22Rv1 (cell line): ENCODE measurements at regions not wholly inside any gene's neighbourhood (a gene's known extent, or its start where the extent isn't known, plus 50 kb on each side); places are given as distances from the start of the nearest gene placed in this dataset.

Source experiments
- H3K27ac ChIP-seq: fragments of 450-650 bp; 2 replicates; pipeline ENCODE4 v1.5.1; 2017
- ZFX ChIP-seq: fragments of 450-650 bp; IDR thresholded peaks from 2 replicates; pipeline ENCODE4 v1.6.1; 2017; ENCODE audit warnings: antibody characterized with exemption, borderline replicate concordance
- TF ChIP-seq, protein P1 (sequence below): fragments of 450-650 bp; IDR thresholded peaks from 2 replicates; pipeline ENCODE4 v1.5.1; 2017; ENCODE audit warnings: mild to moderate bottlenecking

DNA sequence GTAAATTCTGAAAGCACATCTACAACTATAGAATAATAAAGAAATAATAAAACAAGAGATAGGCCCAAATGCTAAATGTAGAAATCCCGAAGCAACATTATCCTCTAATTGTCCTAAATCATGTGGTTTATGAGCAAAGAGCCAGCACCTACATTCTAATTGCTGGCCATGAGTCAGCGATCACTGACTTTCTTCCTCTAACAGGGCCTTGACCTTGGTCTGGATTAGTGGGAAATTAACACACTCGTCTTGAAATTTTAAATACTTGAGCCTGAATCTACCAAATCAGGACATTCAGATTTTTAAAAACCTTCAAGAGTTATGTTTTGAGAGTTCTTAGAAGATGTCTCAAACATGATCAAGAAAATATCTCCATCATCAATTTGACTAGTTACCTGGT lies 727.6 kb downstream of the METTL15 start:
- TF ChIP-seq, protein P1, sequence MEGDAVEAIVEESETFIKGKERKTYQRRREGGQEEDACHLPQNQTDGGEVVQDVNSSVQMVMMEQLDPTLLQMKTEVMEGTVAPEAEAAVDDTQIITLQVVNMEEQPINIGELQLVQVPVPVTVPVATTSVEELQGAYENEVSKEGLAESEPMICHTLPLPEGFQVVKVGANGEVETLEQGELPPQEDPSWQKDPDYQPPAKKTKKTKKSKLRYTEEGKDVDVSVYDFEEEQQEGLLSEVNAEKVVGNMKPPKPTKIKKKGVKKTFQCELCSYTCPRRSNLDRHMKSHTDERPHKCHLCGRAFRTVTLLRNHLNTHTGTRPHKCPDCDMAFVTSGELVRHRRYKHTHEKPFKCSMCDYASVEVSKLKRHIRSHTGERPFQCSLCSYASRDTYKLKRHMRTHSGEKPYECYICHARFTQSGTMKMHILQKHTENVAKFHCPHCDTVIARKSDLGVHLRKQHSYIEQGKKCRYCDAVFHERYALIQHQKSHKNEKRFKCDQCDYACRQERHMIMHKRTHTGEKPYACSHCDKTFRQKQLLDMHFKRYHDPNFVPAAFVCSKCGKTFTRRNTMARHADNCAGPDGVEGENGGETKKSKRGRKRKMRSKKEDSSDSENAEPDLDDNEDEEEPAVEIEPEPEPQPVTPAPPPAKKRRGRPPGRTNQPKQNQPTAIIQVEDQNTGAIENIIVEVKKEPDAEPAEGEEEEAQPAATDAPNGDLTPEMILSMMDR = no peak
- no peak for TF ChIP-seq ZFX
- no peak overlapping the region for H3K27ac ChIP-seq

DNA sequence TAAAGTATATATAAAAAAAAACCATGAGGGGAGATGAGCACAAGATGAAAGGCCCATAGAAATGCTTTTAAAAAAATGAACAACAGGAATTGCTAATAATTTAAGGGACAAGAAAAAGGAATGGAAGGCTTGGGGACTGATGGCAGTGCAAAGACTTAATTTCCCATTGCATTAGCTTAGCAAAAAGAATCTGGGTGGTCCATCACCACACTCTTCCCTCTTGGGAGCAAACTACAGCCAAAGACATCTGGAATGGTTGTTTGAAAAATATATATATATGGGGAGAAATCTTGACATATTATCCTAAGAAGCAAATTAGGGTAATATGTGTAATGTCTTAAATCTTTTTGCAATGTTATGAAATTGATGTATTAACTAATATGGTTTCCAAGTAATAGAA lies 727.1 kb downstream of the METTL15 start:
- TF ChIP-seq, protein P1 = no peak
- no peak for TF ChIP-seq ZFX
- no peak overlapping the region for H3K27ac ChIP-seq

DNA sequence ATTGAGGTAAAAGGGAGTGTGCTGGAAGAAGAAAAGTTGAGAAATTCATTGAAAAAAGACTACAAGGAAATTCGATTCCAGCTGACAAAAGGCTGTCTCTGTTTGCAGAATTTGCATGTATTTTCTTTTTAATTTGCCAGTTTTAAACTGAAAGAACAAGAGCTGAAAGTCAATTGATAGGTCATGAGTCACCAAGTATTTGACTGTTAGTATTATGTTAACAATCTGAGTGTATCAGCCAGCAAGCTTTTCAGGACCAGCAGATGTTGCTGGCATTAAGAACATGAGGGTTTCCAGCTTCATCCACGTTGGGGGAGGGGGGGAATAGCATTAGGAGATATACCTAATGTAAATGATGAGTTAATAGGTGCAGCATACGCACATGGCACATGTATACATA lies 726.7 kb downstream of the METTL15 start:
- TF ChIP-seq ZFX = no peak
- TF ChIP-seq, protein P1 = no peak
- no peak overlapping the region for H3K27ac ChIP-seq

DNA sequence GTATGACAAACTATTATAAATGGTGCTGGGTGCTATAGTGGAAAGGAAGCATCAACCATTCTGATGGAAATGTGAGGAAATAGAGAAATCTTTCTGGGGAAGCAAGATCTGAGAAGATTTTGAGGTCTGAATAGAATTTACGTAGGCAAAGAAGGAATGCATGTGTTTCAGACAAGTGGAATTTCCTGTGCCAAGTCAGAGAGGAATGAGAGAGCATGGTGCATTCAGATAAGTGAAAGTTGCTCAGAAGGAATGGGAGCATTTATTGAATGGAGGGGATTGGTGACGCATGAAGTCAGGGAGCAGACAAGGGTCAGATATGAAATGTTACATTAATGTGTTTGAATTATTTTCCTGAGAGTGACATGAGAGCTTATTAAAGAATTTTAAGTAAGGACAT lies 725.5 kb downstream of the METTL15 start:
- no peak overlapping the region for H3K27ac ChIP-seq
- TF ChIP-seq ZFX = no peak
- TF ChIP-seq, protein P1 = no peak

DNA sequence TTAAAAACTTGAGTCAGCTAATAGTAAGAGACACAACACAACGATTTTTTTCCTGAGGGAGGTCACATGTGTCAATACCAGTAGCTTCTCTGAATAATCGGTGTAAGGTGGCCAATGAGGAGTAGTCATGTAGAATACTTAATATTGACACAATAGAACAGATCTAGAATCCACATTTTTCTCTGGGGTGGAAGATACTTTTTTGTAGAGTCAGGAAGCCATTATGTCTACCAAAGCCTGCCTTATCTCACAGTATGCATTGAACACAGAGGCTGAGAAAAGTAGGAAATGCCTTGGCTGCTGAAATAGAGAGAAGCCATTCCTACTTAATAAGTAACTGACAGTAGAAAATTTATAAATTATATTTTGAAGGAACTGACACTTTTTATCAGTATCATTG lies 725.0 kb downstream of the METTL15 start:
- TF ChIP-seq, protein P1 = no peak
- no peak for TF ChIP-seq ZFX
- no peak overlapping the region for H3K27ac ChIP-seq

DNA sequence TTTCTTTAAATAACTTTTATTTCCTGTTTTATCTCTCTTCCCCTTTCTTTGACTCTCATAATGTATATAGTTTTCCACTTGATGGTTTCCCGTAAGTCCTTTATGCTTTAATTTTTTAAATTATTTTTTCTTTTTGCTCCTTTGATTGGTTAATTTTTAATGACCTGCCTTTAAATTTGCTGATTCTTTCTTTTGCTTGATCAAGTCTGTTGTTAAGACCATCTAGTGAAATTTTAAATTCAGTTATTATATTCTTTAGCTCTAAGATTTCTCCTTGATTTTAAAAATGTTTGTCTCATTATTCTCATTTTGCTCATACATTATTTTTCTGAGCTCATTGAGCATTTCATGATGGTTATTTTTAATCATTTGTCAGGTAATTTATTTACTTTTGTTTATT lies 718.6 kb downstream of the METTL15 start:
- no peak overlapping the region for H3K27ac ChIP-seq
- TF ChIP-seq, protein P1 = no peak
- no peak for TF ChIP-seq ZFX

DNA sequence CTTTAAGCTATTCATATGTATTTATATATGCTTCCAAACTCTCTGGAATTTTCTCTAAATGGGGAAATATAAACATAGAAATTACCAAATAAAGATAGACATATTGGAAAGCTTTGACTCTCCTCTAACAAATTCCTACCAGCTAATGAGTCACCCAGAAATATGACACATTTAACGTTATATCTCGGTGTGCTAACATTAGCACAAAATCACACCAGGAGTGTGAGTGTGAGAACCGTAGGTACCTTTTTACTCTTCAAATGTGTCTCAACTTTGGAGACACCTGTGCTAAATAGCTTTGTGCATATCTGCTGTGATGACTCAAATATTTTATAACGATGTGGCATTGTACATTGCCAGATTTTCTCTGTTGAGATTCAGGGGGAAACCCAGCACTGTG lies 714.4 kb downstream of the METTL15 start:
- TF ChIP-seq, protein P1 = no peak
- no peak for TF ChIP-seq ZFX
- no peak overlapping the region for H3K27ac ChIP-seq
